Testis (tissue), 2 donors: ENCODE measurements at regions not wholly inside any gene's neighbourhood (a gene's known extent, or its start where the extent isn't known, plus 50 kb on each side); places are given as distances from the start of the nearest gene placed in this dataset.
A peak's percentile ranks its signal among the peaks of the same experiment; 100 is the strongest.

ENCODE experiments used
- DNase-seq: peaks from one replicate; pipeline ENCODE4 v3.0.0-alpha.2; 2019
- H3K27ac ChIP-seq, 2 donors: fragments of 200-600 bp; sonication (generic); one replicate each; pipeline ENCODE4 v1.5.1; 2019
- H3K27me3 ChIP-seq: fragments of 200-600 bp; sonication (generic); one replicate; pipeline ENCODE4 v1.5.1; 2019
- H3K36me3 ChIP-seq: fragments of 200-600 bp; sonication (generic); one replicate; pipeline ENCODE4 v1.5.1; 2017; ENCODE audit warnings: low read depth; ENCODE audit errors: missing control alignments
- H3K4me1 ChIP-seq: fragments of 200-600 bp; sonication (generic); one replicate; pipeline ENCODE4 v1.5.1; 2019
- H3K4me3 ChIP-seq, 2 donors: fragments of 200-600 bp; sonication (generic); one replicate each; pipeline ENCODE4 v1.5.1; 2017 to 2019
- H3K9me3 ChIP-seq: fragments of 200-600 bp; sonication (generic); one replicate; pipeline ENCODE4 v1.5.1; 2017
- POLR2A ChIP-seq: fragments of 450-650 bp; IDR thresholded peaks from one replicate; pipeline ENCODE4 v1.6.1; 2017; ENCODE audit warnings: antibody characterized with exemption, mild to moderate bottlenecking, moderate library complexity
- WGBS, 2 donors: methylation state at CpG; one replicate each; pipeline ENCODE4 v1.1.5; 2018; 5-methylcytosine and 5-hydroxymethylcytosine counted together
- intact Hi-C: fragments of 100-400 bp; cut with DNase I; formaldehyde crosslinking; loops from one replicate; pipeline ENCODE4 v1.15.1; 2023; ENCODE audit warnings: low total_unique reads
- TF ChIP-seq, protein P1 (sequence below), 3 experiments: fragments of 450-650 bp in 2 of 3; fragments of 200-600 bp in 1 of 3; sonication (generic) in 1 of 3; IDR thresholded peaks; one replicate each; pipeline ENCODE4 v1.5.1; 2016 to 2019; ENCODE audit warnings: antibody characterized with exemption in 3 of 3, mild to moderate bottlenecking in 2 of 3, moderate library complexity in 1 of 3

DNA sequence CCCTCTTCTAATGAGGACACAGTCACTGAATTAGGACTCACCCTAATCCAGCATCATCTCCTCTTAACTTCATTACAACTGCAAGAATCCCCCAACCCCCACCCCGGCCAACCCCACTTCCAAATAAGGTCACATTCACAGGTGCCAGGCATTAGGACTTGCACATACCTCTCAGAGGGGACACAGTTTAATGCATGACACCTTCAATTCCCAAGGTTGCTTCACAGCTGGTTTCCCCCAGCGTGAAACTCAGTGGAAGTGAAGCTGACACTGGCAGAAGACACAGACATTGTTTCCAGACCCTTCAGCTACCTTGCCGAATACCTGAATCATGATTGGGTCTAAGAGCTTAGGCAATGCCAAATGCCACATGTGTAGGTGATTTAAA is 217.0 kb upstream of the DYNLRB2 start:
- intact Hi-C loops, result no loop called here
- no peak for DNase-seq
- no peak overlapping the region for H3K4me3 ChIP-seq
- no peaks in the 10 kb centered on the region for H3K36me3 ChIP-seq
- H3K9me3 ChIP-seq, result no peaks in the 10 kb centered on the region
- WGBS, 2 donors, result 86 to 95% methylated on average over 3 of the region's 3 CpGs
- H3K27ac ChIP-seq, result no peak overlapping the region
- TF ChIP-seq, protein P1, sequence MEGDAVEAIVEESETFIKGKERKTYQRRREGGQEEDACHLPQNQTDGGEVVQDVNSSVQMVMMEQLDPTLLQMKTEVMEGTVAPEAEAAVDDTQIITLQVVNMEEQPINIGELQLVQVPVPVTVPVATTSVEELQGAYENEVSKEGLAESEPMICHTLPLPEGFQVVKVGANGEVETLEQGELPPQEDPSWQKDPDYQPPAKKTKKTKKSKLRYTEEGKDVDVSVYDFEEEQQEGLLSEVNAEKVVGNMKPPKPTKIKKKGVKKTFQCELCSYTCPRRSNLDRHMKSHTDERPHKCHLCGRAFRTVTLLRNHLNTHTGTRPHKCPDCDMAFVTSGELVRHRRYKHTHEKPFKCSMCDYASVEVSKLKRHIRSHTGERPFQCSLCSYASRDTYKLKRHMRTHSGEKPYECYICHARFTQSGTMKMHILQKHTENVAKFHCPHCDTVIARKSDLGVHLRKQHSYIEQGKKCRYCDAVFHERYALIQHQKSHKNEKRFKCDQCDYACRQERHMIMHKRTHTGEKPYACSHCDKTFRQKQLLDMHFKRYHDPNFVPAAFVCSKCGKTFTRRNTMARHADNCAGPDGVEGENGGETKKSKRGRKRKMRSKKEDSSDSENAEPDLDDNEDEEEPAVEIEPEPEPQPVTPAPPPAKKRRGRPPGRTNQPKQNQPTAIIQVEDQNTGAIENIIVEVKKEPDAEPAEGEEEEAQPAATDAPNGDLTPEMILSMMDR (IDR thresholded peaks at IDR 0.05), result no peak
- TF ChIP-seq POLR2A, result no peak
- H3K4me1 ChIP-seq, result no peaks in the 10 kb centered on the region
- H3K27me3 ChIP-seq, result no peaks in the 10 kb centered on the region

DNA sequence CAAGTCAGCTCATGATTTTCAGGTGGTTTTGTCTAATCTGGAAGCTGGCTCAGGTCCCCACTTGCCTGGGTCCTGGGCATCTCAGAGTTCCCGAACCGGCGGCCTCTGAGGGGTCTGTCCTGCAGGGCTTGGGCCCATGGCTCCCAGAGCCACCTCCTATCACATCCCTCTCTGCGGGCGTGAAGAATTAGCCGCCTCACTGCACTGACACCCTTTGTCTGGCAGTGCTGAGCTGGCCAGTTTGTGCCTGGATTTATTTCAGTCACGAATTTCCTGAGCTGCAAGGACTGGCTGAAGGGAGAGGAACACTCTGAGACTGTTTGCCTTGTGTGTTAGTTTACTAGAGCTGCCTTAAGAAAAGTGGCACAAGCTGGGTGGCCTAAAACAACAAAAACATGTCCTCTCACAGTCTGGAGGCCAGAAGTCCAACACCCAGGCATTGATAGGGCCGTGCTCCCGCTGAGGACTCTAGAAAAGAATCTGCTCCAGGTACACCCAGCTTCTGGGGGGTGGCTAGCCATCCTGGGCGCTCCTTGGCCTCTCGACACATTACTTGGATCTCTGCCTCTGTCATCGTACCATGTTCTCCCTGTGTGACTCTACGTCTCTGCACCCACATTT is 217.5 kb upstream of the DYNLRB2 start:
- Histone ChIP-seq H3K4me3 (no peak overlapping the region), H3K36me3 (no peaks in the 10 kb centered on the region), H3K27ac (no peak overlapping the region), H3K9me3 (no peaks in the 10 kb centered on the region), H3K27me3 (no peaks in the 10 kb centered on the region), H3K4me1 (no peaks in the 10 kb centered on the region)
- no peak for DNase-seq
- TF ChIP-seq POLR2A, result no peak
- TF ChIP-seq, protein P1 (IDR thresholded peaks at IDR 0.05), result no peak
- WGBS, 2 donors, result 70 to 81% methylated on average over 13 of the region's 13 CpGs
- intact Hi-C loops, result no loop called here

DNA sequence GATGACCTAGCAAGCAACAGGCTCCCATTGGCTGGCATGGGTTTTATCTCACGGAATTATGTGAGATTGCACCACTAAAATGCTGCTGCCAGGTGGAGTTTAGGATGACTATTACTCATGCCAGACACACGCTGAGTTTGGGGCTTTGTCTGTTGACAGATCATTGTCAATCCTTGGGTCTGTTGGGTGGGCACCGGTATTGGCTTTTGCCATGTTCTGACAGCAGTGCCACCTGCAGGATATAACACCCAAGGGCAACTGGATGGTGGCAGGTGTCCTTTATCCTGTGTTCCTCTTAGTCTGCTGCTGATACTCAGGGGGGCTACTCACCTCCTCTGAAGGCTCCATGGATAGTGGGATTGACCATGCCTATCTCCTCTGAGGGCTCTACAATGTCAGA is 221.6 kb upstream of the DYNLRB2 start:
- intact Hi-C loops, result no loop called here

DNA sequence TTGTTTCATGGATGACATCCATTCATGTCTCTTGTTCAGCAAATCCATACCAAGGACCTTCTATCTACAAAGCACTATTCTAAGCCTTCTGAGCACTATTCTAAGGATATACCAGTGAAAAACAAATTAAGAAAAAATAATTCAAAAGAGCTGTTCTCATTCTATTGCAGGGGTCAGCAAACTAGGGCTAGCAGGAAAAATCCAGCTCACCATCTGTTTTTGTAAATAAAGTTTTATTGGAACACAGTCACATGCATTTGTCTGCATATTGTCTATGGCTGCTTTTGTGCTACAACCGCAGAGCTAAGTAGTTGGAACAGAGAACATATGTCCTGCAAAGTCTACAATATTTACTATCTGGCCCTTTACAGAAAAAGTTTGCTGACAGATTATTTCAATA is 222.7 kb upstream of the DYNLRB2 start:
- TF ChIP-seq, protein P1 (IDR thresholded peaks at IDR 0.05), result no peak
- TF ChIP-seq POLR2A, result no peak
- Histone ChIP-seq H3K4me3 (no peak overlapping the region), H3K36me3 (no peaks in the 10 kb centered on the region), H3K9me3 (no peaks in the 10 kb centered on the region), H3K27me3 (no peaks in the 10 kb centered on the region), H3K4me1 (no peaks in the 10 kb centered on the region), H3K27ac (no peak overlapping the region)
- 95 to 100% methylated on average over 1 of the region's 1 CpG for WGBS, 2 donors
- intact Hi-C loops, result no loop called here
- no peak for DNase-seq

More for the DNA sequence above, 221.6 kb upstream of the DYNLRB2 start:
- no peaks in the 10 kb centered on the region for H3K27me3 ChIP-seq
- no peak for DNase-seq
- 83% methylated on average over 1 to 3 of the region's 3 CpGs for WGBS, 2 donors
- H3K4me1 ChIP-seq, result no peaks in the 10 kb centered on the region
- H3K9me3 ChIP-seq, result no peaks in the 10 kb centered on the region
- no peaks in the 10 kb centered on the region for H3K36me3 ChIP-seq
- TF ChIP-seq, protein P1 (IDR thresholded peaks at IDR 0.05), result no peak
- no peak for TF ChIP-seq POLR2A
- H3K4me3 ChIP-seq, result no peak overlapping the region
- H3K27ac ChIP-seq, result no peak overlapping the region

DNA sequence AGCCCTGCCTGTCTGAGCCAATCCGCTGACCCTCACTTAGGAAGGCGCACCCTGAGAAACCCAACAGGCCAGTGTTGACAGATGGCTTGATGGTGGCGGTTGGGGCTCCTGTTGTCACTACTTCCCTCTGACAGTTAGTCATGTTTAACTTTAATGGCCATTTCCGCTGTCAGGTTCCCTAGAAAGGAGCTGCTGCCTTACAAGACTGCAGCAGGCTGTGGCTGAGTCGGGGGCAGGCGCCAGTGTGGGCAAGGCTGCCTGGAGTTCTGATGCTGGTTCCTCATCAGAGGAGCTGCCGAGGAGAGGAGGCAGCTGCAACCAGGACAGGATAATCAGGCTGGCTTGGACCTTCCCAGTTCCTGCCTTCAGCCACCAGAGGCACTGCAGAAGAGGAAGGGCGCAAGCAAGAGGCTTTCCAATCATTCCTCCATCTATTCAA is 223.2 kb upstream of the DYNLRB2 start:
- intact Hi-C loops, result no loop called here
- no peak for DNase-seq
- Histone ChIP-seq H3K4me1 (no peaks in the 10 kb centered on the region), H3K36me3 (no peaks in the 10 kb centered on the region), H3K27me3 (no peaks in the 10 kb centered on the region), H3K4me3 (no peak overlapping the region), H3K9me3 (no peaks in the 10 kb centered on the region), H3K27ac (no peak overlapping the region)
- TF ChIP-seq, protein P1 (IDR thresholded peaks at IDR 0.05), result peak in 1 of 3 experiments; percentile 15
- no peak for TF ChIP-seq POLR2A
- 87 to 91% methylated on average over 7 to 8 of the region's 8 CpGs for WGBS, 2 donors
